CD4-positive, alpha-beta T cell (primary cell): ENCODE measurements at regions not wholly inside any gene's neighbourhood (a gene's known extent, or its start where the extent isn't known, plus 50 kb on each side); places are given as distances from the start of the nearest gene placed in this dataset.

Experiments used
- ATAC-seq: fragments of 200-7000 bp; cut with Tn5 transposase; one replicate; pipeline ENCODE4 v1.10.0; 2022; ENCODE audit warnings: mild to moderate bottlenecking; ENCODE audit not compliant: poor library complexity
- CTCF ChIA-PET: fragments of 350-600 bp; sonication (Branson Sonifier 250); formaldehyde crosslinking; loops from one replicate; lab custom pipeline; 2021; ENCODE audit warnings: antibody characterized with exemption, inconsistent platforms; lab: Charles Lee
- POLR2A ChIA-PET: fragments of 350-600 bp; sonication (Branson Sonifier 250); formaldehyde crosslinking; loops from one replicate; lab custom pipeline; 2021; ENCODE audit warnings: antibody characterized with exemption, inconsistent platforms; lab: Charles Lee
- DNase-seq, 14 experiments: peaks; one replicate each; pipeline ENCODE4 v3.0.0-alpha.2; 2013 to 2020; ENCODE audit warnings: mixed read lengths in 2 of 14
- H3K27ac ChIP-seq, 2 donors: one replicate each; pipeline versions ENCODE4 v1.5.1 to v1.7.0; 2013; ENCODE audit warnings: low read length in 2 of 2, low read depth in 1 of 2, mild to moderate bottlenecking in 1 of 2
- H3K27me3 ChIP-seq, 2 experiments: 1 replicate in 1 of 2; 2 replicates in 1 of 2; pipeline versions ENCODE4 v1.6.1 to v1.7.0; 2013; ENCODE audit warnings: low read length in 2 of 2, control low read depth in 1 of 2, mild to moderate bottlenecking in 1 of 2, moderate library complexity in 1 of 2; ENCODE audit not compliant: insufficient read depth in 2 of 2, control insufficient read depth in 1 of 2
- H3K36me3 ChIP-seq: one replicate; pipeline ENCODE4 v1.6.1; 2013; ENCODE audit warnings: low read length, control low read depth; ENCODE audit not compliant: insufficient read depth
- H3K4me1 ChIP-seq: one replicate; pipeline ENCODE4 v1.6.1; 2013; ENCODE audit warnings: low read length, control low read depth; ENCODE audit not compliant: insufficient read depth
- H3K4me3 ChIP-seq: one replicate; pipeline ENCODE4 v1.5.1; 2013; ENCODE audit warnings: mild to moderate bottlenecking, low read length, moderate library complexity
- H3K9me3 ChIP-seq, 2 experiments: 1 replicate in 1 of 2; 2 replicates in 1 of 2; pipeline versions ENCODE4 v1.6.1 to v1.7.0; 2013; ENCODE audit warnings: low read length in 2 of 2, mild to moderate bottlenecking in 2 of 2, control low read depth in 1 of 2, moderate library complexity in 1 of 2; ENCODE audit not compliant: control insufficient read depth in 1 of 2, insufficient read depth in 1 of 2
- H3K27ac Mint-ChIP-seq: one replicate; pipeline ENCODE4 v1.8.0; 2020; ENCODE audit warnings: mixed read lengths
- H3K27me3 Mint-ChIP-seq: one replicate; pipeline ENCODE4 v1.8.0; 2021; ENCODE audit warnings: mixed read lengths
- H3K36me3 Mint-ChIP-seq: one replicate; pipeline ENCODE4 v1.8.0; 2021; ENCODE audit warnings: low read depth, mixed read lengths
- H3K4me1 Mint-ChIP-seq: one replicate; pipeline ENCODE4 v1.8.0; 2021; ENCODE audit warnings: low read depth, mixed read lengths
- H3K4me3 Mint-ChIP-seq: one replicate; pipeline ENCODE4 v1.8.0; 2020; ENCODE audit warnings: mild to moderate bottlenecking, mixed read lengths
- H3K9me3 Mint-ChIP-seq: one replicate; pipeline ENCODE4 v1.8.0; 2020; ENCODE audit warnings: mixed read lengths
- intact Hi-C, 2 experiments: fragments of 100-400 bp; cut with DNase I in 1 of 2; cut with micrococcal nuclease in 1 of 2; formaldehyde crosslinking; loops; one replicate each; pipeline versions ENCODE4 v1.15.1 to v1.9.0; 2023 to 2025; cut with DNase I, micrococcal nuclease
- TF ChIP-seq, protein P1 (sequence below): fragments of 200-600 bp; IDR thresholded peaks from one replicate; pipeline ENCODE4 v1.8.0; 2022; ENCODE audit warnings: antibody characterized with exemption, mild to moderate bottlenecking

DNA sequence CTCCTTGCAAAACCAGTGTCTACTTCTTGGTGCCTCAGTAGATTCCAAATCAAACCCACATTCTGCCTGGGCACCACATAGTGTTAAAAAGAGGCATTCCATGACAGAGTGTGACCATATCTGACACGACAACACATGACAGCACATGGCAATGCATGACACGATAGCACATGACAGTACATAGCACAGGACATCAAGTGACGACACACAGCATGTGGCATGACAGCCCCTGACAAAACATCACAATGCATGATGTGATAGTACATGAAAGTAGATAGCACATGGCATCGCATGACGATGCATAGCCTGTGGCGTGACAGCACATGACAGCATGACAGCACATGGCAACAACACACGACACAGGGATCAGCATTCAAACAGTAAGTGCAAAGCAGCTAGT lies 845.9 kb upstream of the SALL3 start:
- Histone ChIP-seq H3K9me3 (peaks cover 0 to 8% of the 10 kb centered on the region in 2 experiments), H3K36me3 (no peaks in the 10 kb centered on the region), H3K27ac (no peak overlapping the region), H3K4me1 (no peaks in the 10 kb centered on the region), H3K4me3 (no peak overlapping the region), H3K27me3 (no peaks in the 10 kb centered on the region)
- ATAC-seq (no peak), DNase-seq (no peak)
- TF ChIP-seq, protein P1, sequence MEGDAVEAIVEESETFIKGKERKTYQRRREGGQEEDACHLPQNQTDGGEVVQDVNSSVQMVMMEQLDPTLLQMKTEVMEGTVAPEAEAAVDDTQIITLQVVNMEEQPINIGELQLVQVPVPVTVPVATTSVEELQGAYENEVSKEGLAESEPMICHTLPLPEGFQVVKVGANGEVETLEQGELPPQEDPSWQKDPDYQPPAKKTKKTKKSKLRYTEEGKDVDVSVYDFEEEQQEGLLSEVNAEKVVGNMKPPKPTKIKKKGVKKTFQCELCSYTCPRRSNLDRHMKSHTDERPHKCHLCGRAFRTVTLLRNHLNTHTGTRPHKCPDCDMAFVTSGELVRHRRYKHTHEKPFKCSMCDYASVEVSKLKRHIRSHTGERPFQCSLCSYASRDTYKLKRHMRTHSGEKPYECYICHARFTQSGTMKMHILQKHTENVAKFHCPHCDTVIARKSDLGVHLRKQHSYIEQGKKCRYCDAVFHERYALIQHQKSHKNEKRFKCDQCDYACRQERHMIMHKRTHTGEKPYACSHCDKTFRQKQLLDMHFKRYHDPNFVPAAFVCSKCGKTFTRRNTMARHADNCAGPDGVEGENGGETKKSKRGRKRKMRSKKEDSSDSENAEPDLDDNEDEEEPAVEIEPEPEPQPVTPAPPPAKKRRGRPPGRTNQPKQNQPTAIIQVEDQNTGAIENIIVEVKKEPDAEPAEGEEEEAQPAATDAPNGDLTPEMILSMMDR: no peak
- H3K27ac Mint-ChIP-seq: no peak overlapping the region
- no peaks in the 10 kb centered on the region for H3K9me3 Mint-ChIP-seq
- intact Hi-C loops: no loop called here
- peaks cover 10% of the 10 kb centered on the region for H3K27me3 Mint-ChIP-seq
- H3K36me3 Mint-ChIP-seq: no peaks in the 10 kb centered on the region
- ChIA-PET POLR2A (no interaction called here), CTCF (no interaction called here)
- no peaks in the 10 kb centered on the region for H3K4me1 Mint-ChIP-seq
- H3K4me3 Mint-ChIP-seq: no peak overlapping the region

DNA sequence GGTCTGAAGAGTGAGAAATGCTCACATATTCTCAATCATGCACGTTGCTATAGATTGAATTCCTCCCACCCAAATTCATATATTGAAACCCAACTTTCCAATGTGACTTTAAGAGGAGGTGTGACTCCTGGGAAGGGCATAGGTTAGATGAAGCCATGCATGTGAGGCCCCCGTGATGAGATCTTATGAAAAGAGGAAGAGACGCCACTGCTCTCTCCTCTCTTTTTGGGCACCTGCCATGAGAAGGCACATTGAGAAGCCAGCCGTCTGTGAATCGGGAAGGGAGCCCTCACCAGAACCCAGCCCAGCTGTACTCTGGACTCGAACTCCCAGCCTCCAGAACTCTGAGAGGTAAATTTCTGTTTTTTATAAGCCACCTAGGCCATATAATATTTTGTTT lies 842.6 kb upstream of the SALL3 start:
- intact Hi-C loops: no loop called here
- H3K4me1 Mint-ChIP-seq: no peaks in the 10 kb centered on the region
- H3K9me3 Mint-ChIP-seq: no peaks in the 10 kb centered on the region
- no peaks in the 10 kb centered on the region for H3K36me3 Mint-ChIP-seq
- DNase-seq (no peak), ATAC-seq (no peak)
- no peaks in the 10 kb centered on the region for H3K27me3 ChIP-seq
- POLR2A ChIA-PET: no interaction called here
- H3K4me3 ChIP-seq: no peak overlapping the region
- TF ChIP-seq, protein P1: no peak
- CTCF ChIA-PET: no interaction called here
- H3K27ac ChIP-seq: no peak overlapping the region
- H3K27me3 Mint-ChIP-seq: peaks cover 18% of the 10 kb centered on the region
- H3K4me3 Mint-ChIP-seq: no peak overlapping the region
- no peak overlapping the region for H3K27ac Mint-ChIP-seq
- H3K4me1 ChIP-seq: no peaks in the 10 kb centered on the region
- no peaks in the 10 kb centered on the region for H3K36me3 ChIP-seq
- H3K9me3 ChIP-seq: peaks cover 0 to 3% of the 10 kb centered on the region in 2 experiments

- Mint-ChIP-seq H3K27me3 (peaks cover 18% of the 10 kb centered on the region), H3K4me1 (no peaks in the 10 kb centered on the region), H3K4me3 (no peak overlapping the region), H3K9me3 (no peaks in the 10 kb centered on the region), H3K36me3 (no peaks in the 10 kb centered on the region), H3K27ac (no peak overlapping the region)
- no peak for DNase-seq
- no peaks in the 10 kb centered on the region for H3K27me3 ChIP-seq
- peaks cover 0 to 3% of the 10 kb centered on the region in 2 experiments for H3K9me3 ChIP-seq
- no peak overlapping the region for H3K4me3 ChIP-seq
- intact Hi-C loops: no loop called here
- H3K4me1 ChIP-seq: no peaks in the 10 kb centered on the region
- ChIA-PET CTCF (no interaction called here), POLR2A (no interaction called here)
- TF ChIP-seq, protein P1: no peak
- H3K36me3 ChIP-seq: no peaks in the 10 kb centered on the region
- H3K27ac ChIP-seq: no peak overlapping the region
- no peak for ATAC-seq
Measured at GRCh38 chr18:78138983-78139496, 840.6 kb upstream of the SALL3 start.
